Activated CD4-positive, alpha-beta T cell treated with anti-CD3 and anti-CD28 coated beads, Interleukin-2, Interleukin-4, amounts not matched to agents 100 ng/mL and 50 ng/mL, durations not matched to agents 16 hours and 8 hours (primary cell): ENCODE measurements at regions not wholly inside any gene's neighbourhood (a gene's known extent, or its start where the extent isn't known, plus 50 kb on each side); places are given as distances from the start of the nearest gene placed in this dataset.
"Not testable (repeated sequence)": the region's sequence is repeated elsewhere in the genome, so short reads cannot be mapped to it uniquely, and the experiment has no call there.

Source experiments
- DNase-seq: peaks from one replicate; pipeline ENCODE4 v3.0.0-alpha.2; 2020; ENCODE audit warnings: low spot score

GRCh38 chr14:85027681-85028370 is 502.1 kb upstream of the FLRT2 start:
- DNase-seq: no peak

DNA sequence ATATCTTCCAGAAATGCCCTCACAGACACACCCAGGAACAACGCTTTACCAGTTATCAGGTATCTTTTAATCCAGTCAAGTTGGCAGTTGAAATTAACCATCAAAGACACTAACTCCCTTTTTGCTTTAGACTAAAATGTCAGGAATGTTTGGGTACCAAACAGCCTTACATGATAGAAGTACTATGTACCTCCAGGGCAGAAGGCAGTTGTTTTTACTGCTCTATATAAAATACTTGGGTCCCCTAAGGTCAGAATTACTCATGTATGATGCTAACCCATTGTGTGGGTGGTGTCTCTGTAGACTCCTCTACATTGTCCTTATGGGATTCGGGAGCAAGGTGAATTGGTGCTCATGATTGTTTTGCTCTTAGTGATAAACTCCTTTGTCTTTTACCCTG is 492.5 kb upstream of the FLRT2 start:
- no peak for DNase-seq

GRCh38 chr14:85038526-85039352 is 491.2 kb upstream of the FLRT2 start:
- DNase-seq: no peak

- no peak for DNase-seq
Measured at GRCh38 chr14:85039353-85039626, 490.7 kb upstream of the FLRT2 start.

DNA sequence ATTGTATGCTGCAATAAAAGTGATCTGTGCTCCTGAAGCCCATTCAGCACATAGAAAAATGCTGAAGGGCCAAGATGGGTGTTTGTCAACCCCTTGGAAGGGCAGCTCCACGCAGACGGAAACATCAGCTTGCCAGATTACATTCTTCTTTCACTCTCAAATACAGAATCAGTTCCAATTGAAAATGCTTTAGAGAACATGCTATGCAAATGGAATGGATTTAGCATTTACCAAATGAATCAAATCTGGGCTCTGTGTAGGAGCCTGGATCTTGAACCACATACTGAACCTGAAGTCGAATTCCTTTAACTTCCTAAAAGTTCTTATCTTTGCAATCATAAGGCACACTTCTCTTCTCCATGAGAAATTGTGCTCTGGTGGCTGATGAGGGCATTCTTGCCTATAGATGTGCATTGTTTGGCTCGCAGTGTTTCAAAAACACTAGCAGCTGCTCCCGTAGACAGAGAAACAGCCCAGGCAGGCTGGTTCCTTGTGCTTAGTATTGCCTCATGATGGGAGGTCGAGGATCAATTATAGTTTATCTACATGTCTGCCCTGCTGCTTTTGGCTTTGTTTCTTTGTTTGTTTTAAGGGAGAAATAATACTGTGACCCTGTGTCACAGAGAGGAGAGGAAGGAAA is 489.8 kb upstream of the FLRT2 start:
- no peak for DNase-seq

DNA sequence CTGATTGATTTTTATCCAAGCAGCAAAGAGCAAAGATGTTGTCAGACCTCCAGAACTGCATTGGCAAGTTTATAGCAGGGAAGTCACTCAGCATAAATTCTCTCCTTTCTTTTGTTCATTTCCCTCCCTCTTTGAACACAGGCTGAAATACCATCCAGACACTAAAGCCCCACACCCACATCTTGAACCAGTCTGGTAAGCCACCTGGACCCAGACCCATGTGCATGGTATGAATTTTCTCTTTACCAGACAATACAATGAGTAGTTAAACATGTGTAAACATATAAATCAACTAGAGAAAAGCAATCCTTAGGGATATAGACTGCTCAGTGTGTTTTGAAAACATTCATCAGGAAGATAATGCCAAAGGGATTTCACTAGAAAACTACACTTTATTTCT is 488.3 kb upstream of the FLRT2 start:
- no peak for DNase-seq

- DNase-seq: no peak
Measured at GRCh38 chr14:85042301-85042700, 487.6 kb upstream of the FLRT2 start.

DNA sequence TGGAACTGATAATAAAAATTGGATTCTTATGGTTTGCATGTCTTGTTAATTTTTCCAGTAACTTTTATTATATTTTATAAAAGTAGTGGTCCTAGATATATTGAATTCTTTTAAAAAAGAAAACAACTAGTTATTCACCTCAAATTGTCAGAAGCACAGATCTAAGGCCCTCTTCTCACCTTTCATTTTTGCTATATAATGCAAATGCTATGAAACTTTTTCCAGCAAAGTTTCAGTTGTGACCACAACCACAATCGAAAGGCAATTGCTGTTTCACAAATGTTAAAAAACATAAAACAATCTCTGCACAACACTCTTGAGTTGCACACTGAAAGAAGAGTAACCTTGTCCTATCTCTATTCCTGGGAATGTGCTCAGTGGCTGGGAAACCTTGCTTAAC is 479.8 kb upstream of the FLRT2 start:
- no peak for DNase-seq

- no peak for DNase-seq
Measured at GRCh38 chr14:85052646-85053045, 477.3 kb upstream of the FLRT2 start.

GRCh38 chr14:85054178-85054577 is 475.8 kb upstream of the FLRT2 start:
- no peak for DNase-seq

- DNase-seq: no peak
Measured at GRCh38 chr14:85056267-85056666, 473.7 kb upstream of the FLRT2 start.

DNA sequence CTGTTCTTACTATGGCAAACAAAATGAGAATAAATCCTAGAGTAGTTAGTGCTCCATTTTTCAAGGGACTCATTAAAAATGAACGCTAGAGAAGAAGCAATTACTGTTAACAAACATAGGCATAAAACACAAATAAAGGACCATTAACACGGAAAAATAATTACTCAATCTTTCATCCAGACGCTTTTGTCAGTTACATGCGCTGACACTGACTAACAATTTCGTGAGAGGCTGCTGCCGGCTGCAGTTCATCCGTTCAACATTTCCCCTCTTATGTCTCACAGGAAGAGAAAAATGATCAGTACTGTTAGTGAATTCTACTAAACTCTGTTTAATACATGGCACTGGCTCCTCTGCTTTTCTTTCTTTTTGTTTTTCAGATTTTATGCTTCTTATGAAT is 472.7 kb upstream of the FLRT2 start:
- no peak for DNase-seq

DNA sequence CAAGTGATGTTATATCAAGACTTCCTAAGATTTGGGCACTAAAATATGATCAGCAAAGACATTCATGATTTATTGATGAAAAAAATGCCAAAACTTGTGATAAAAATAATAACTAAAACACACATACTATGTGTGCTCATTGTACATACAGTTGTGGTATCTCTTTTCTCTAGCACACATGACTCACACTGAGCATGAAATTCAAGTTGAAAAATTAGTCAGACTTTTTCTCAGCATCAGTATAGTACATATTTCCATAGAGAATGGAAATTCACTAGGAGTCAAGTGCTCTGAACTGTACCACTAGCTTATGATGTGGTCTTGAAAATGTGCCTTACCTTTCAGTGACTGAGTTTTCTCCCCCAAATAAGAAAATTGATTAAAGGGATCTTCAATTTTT is 471.8 kb upstream of the FLRT2 start:
- no peak for DNase-seq

GRCh38 chr14:85060121-85060520 is 469.8 kb upstream of the FLRT2 start:
- DNase-seq: no peak

- DNase-seq: no peak
Measured at GRCh38 chr14:85061256-85061655, 468.7 kb upstream of the FLRT2 start.

GRCh38 chr14:85063747-85064146 is 466.2 kb upstream of the FLRT2 start:
- DNase-seq: no peak

DNA sequence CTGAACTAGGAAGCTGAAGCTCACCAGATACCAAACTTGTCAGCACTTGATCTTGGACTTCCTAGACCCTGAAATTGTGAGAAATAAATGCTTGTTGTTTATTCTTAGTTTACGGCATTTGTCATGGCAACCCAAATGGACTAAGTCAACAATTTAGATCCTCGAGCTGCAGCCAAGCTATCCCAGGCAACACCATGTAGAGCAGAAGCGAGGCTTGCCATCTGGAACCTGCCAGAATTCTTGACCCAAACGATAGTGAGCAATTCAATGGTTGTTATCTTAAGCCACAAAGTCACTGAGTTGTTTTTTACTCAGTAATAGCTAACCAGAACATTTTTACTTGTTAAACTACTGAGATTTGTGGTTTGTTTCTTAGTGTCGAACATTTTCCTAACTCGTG is 458.5 kb upstream of the FLRT2 start:
- no peak for DNase-seq

DNA sequence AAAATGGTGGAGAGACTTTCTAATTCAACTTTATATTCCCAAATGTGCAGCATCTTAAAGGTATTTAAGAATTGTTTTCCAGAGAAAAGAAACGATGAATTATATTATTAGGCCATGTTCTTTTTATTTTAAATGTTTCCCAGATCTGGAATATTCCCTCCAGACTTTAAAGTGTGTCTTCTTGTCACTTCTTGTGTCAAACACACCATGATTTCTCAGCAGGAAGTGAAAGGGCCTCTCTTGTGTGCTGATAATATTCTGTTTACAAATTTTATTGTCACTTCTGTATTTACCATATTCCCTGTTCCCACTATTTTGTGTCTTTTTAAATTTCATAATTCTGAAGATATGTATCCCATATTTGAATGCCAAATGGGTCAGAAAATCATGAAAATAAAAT is 455.0 kb upstream of the FLRT2 start:
- no peak for DNase-seq

- DNase-seq: no peak
Measured at GRCh38 chr14:85075694-85076476, 454.1 kb upstream of the FLRT2 start.

DNA sequence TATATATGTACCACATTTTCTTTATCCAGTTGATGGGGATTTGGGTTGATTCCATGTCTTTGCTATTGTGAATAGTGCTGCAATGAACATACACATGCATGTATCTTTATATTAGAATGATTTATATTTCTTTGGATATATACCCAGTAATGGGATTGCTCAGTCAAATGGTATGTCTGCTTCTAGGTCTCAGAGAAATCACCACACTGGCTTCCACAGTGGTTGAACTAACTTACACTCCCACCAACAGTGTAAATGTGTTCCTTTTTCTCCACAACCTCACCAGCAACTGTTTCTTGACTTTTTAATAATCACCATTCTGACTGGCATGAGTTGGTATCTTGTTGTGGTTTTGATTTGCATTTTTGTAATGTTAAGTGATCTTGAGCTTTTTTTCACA is 452.2 kb upstream of the FLRT2 start:
- not testable (repeated sequence) for DNase-seq

DNA sequence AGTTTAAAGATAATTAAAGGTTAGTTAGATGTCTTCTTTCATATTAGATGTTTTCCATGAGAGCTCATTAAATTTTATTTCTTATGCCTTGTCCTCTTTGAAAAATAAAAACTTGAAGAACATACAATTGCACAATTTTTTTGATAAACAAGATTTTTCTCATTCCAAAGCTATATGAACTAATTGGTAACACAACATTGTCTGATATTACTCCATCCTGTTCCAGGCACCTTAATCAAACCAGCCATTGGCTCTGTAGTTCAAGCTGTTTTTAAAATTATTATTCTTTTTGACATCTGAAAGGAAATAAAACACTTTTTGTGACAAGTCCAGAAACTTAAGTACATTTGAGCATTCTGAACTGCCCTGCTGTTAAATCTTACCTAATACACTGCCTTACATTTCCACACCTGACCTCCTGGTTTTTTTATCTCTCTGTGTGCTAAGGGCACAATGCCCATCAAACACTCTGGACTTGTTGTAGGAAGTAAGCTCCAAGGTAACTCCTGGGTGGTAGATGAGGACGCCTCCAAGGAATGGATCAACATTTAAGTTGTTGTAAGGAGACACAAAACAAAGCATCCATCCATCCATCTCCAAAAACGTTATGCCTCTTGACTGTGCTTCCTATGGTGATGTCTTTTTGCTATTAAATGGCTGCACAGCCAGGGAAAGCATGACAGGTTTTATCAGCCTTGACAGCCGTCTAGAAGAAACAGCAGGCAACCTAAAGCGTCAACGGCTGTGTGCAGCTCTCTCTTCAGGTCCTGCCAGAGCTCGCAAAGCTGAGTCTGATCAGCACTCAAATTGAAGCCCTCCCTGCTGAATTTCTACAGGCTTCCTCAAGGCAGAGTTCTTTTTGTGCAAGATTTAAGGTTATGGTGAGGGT is 449.9 kb upstream of the FLRT2 start:
- DNase-seq: no peak

- DNase-seq: no peak
Measured at GRCh38 chr14:85084344-85084743, 445.6 kb upstream of the FLRT2 start.
